ENCODE measurements at regions not wholly inside any gene's neighbourhood (a gene's known extent, or its start where the extent isn't known, plus 50 kb on each side); places are given as distances from the start of the nearest gene placed in this dataset.

DNA sequence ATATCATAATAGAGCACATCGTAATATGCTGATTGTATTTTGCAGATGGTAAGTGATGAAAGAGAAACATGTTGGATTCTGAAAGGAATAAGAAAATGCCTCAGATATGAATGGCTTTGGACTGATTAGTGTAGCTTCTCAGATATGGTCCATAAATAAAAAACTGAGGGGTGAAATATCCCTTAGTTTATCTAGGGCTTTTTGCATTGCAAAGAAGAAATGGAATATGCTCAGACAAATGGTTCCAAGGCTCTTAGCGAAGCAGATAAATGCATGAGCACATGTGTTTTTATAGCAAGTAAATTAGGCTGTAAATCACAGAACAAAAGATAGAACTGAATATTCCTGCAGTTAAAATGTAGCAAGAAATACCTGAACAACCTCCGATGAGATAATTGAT, 820.9 kb upstream of the GRM7 start:
- POLR2A ChIA-PET = no interaction called here
- TF ChIP-seq, protein P1, sequence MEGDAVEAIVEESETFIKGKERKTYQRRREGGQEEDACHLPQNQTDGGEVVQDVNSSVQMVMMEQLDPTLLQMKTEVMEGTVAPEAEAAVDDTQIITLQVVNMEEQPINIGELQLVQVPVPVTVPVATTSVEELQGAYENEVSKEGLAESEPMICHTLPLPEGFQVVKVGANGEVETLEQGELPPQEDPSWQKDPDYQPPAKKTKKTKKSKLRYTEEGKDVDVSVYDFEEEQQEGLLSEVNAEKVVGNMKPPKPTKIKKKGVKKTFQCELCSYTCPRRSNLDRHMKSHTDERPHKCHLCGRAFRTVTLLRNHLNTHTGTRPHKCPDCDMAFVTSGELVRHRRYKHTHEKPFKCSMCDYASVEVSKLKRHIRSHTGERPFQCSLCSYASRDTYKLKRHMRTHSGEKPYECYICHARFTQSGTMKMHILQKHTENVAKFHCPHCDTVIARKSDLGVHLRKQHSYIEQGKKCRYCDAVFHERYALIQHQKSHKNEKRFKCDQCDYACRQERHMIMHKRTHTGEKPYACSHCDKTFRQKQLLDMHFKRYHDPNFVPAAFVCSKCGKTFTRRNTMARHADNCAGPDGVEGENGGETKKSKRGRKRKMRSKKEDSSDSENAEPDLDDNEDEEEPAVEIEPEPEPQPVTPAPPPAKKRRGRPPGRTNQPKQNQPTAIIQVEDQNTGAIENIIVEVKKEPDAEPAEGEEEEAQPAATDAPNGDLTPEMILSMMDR (IDR thresholded peaks at IDR 0.05; ENCODE audit: insufficient read depth, low read depth, low read length) = no peak
- H3K4me3 ChIP-seq (ENCODE audit: low read depth, low read length) = no peak overlapping the region
- no peak for DNase-seq (ENCODE audit: low read depth)
- no peaks in the 10 kb centered on the region for H3K27me3 ChIP-seq (ENCODE audit: control insufficient read depth, insufficient read depth, low read length)
- CTCF ChIA-PET = no interaction called here
- H3K36me3 ChIP-seq (ENCODE audit: control insufficient read depth, insufficient read depth, low read length) = no peaks in the 10 kb centered on the region

- TF ChIP-seq, protein P1 (IDR thresholded peaks at IDR 0.05; ENCODE audit: insufficient read depth, low read depth, low read length) = no peak
- no peak for DNase-seq (ENCODE audit: low read depth)
- Histone ChIP-seq H3K27me3 (ENCODE audit: control insufficient read depth, insufficient read depth, low read length) (no peaks in the 10 kb centered on the region), H3K36me3 (ENCODE audit: control insufficient read depth, insufficient read depth, low read length) (no peaks in the 10 kb centered on the region), H3K4me3 (ENCODE audit: low read depth, low read length) (no peak overlapping the region)
- POLR2A ChIA-PET = no interaction called here
- CTCF ChIA-PET = no interaction called here
Observed at GRCh38 chr3:6041894-6042293, 819.0 kb upstream of the GRM7 start.

DNA sequence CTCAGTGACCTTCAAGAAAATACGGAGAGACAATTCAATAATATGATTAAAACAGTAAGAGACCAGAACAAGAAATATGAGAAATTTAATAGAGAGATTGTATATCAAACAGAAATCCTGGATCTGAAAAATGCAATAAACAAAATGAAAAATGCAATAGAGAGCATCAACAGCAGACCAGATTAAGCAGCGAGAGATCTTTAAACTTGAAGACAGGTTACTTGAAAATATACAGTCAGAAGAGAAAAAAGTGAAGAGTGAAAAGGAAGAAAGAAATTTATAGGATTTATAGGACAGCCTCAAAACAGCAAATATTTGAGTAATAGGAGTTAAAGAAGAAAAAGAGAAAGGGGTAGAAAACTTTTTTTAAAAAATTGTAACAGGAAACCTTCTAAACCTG, 813.9 kb upstream of the GRM7 start:
- Histone ChIP-seq H3K27me3 (ENCODE audit: control insufficient read depth, insufficient read depth, low read length) (no peaks in the 10 kb centered on the region), H3K36me3 (ENCODE audit: control insufficient read depth, insufficient read depth, low read length) (no peaks in the 10 kb centered on the region), H3K4me3 (ENCODE audit: low read depth, low read length) (no peak overlapping the region)
- POLR2A ChIA-PET = no interaction called here
- TF ChIP-seq, protein P1 (IDR thresholded peaks at IDR 0.05; ENCODE audit: insufficient read depth, low read depth, low read length) = no peak
- DNase-seq (ENCODE audit: low read depth) = no peak
- CTCF ChIA-PET = no interaction called here

DNA sequence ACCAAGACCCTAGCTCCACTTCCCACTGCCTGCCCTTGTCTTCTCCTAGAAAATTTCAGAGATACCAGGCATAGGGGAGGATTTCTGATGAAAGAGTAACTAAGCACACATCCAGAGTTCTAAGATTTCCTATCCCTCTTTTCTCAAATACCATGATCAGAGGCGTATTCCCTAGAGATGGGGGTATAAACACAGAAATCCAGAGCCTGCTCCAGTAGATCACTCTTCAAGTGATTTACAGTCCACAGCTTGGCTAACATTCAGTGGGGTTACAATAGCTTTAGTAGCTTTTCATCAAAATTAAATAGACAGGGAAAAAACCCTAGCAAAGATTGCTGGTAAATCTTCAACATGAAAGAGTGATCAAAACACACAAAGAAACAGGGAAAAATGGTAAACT, 800.7 kb upstream of the GRM7 start:
- no peak for DNase-seq (ENCODE audit: low read depth)
- Histone ChIP-seq H3K36me3 (ENCODE audit: control insufficient read depth, insufficient read depth, low read length) (no peaks in the 10 kb centered on the region), H3K27me3 (ENCODE audit: control insufficient read depth, insufficient read depth, low read length) (no peaks in the 10 kb centered on the region), H3K4me3 (ENCODE audit: low read depth, low read length) (no peak overlapping the region)
- ChIA-PET CTCF (no interaction called here), POLR2A (no interaction called here)
- TF ChIP-seq, protein P1 (IDR thresholded peaks at IDR 0.05; ENCODE audit: insufficient read depth, low read depth, low read length) = no peak

GRCh38 chr3:6062261-6063187, 798.4 kb upstream of the GRM7 start:
- CTCF ChIA-PET = no interaction called here
- POLR2A ChIA-PET = no interaction called here
- Histone ChIP-seq H3K36me3 (ENCODE audit: control insufficient read depth, insufficient read depth, low read length) (no peaks in the 10 kb centered on the region), H3K27me3 (ENCODE audit: control insufficient read depth, insufficient read depth, low read length) (no peaks in the 10 kb centered on the region), H3K4me3 (ENCODE audit: low read depth, low read length) (no peak overlapping the region)
- TF ChIP-seq, protein P1 (IDR thresholded peaks at IDR 0.05; ENCODE audit: insufficient read depth, low read depth, low read length) = no peak
- DNase-seq (ENCODE audit: low read depth) = no peak

Measured in BJ (cell line).